H1 (cell line): ENCODE measurements at regions not wholly inside any gene's neighbourhood (a gene's known extent, or its start where the extent isn't known, plus 50 kb on each side); places are given as distances from the start of the nearest gene placed in this dataset.

ENCODE experiments used
- BRCA1 ChIP-seq: IDR thresholded peaks from 2 replicates; pipeline ENCODE4 v1.6.1; 2012; ENCODE audit warnings: low read depth, low read length, improper control_type of control experiment
- CREB1 ChIP-seq: IDR thresholded peaks from 2 replicates; pipeline ENCODE4 v1.6.1; 2012; ENCODE audit warnings: inconsistent platforms
- HDAC2 ChIP-seq, 2 experiments: fragments of 300-600 bp in 1 of 2; sonication (generic) in 1 of 2; IDR thresholded peaks; 2 replicates each; pipeline ENCODE4 v1.6.1; 2011 to 2012; ENCODE audit warnings: low read depth in 2 of 2, low read length in 2 of 2, mild to moderate bottlenecking in 2 of 2, moderate library complexity in 2 of 2, borderline replicate concordance in 1 of 2, inconsistent platforms in 1 of 2

DNA sequence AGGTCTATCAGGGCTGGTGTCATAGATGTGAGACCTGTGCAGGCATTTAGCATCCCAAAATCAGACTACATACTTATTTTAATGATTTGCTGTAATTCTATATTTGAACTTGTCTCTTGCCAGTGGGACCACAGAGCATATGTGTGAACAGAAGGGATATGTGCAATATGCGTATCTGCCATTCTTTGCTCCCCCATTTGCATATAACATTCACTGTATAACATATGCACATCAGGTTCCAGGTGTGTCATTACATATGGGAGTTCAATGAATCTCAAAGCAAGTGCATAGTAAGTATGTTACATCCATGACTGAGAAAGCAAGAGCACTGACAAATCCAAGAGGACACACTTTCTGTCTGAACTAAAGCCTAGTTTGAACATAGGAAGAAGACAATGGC lies 1115.1 kb upstream of the CNTN5 start (continued):
- TF ChIP-seq HDAC2 (IDR thresholded peaks at IDR 0.05; ENCODE audit: borderline replicate concordance in 1 of 2, low read depth in 2 of 2, low read length in 2 of 2) (no peak), CREB1 (no peak), BRCA1 (no peak)
